Heart left ventricle (tissue), 16 donors: ENCODE measurements at regions not wholly inside any gene's neighbourhood (a gene's known extent, or its start where the extent isn't known, plus 50 kb on each side); places are given as distances from the start of the nearest gene placed in this dataset.
"Not testable (repeated sequence)": the region's sequence is repeated elsewhere in the genome, so short reads cannot be mapped to it uniquely, and the experiment has no call there.

ENCODE experiments used
- ATAC-seq, 4 donors: fragments of 200-7000 bp; cut with Tn5 transposase; one replicate each; pipeline ENCODE4 v1.9.1; 2020 to 2022; ENCODE audit warnings: moderate library complexity in 4 of 4, mild to moderate bottlenecking in 3 of 4, moderate number of reproducible peaks in 1 of 4
- DNase-seq, 5 donors: peaks; one replicate each; pipeline ENCODE4 v3.0.0-alpha.2; 2020
- H3K27ac ChIP-seq, 12 donors: fragments of 200-600 bp; sonication (generic) in 4 of 12; one replicate each; pipeline versions ENCODE4 v1.5.0 to v1.8.0; 2016 to 2022; ENCODE audit warnings: mild to moderate bottlenecking in 2 of 12
- H3K27me3 ChIP-seq, 9 donors: fragments of 200-600 bp; sonication (generic) in 2 of 9; one replicate each; pipeline versions ENCODE4 v1.5.1 to v1.8.0; 2016 to 2022; ENCODE audit warnings: mild to moderate bottlenecking in 3 of 9
- H3K36me3 ChIP-seq, 9 donors: fragments of 200-600 bp; sonication (generic) in 2 of 9; one replicate each; pipeline versions ENCODE4 v1.5.0 to v1.8.0; 2018 to 2022; ENCODE audit warnings: mild to moderate bottlenecking in 2 of 9
- H3K4me1 ChIP-seq, 12 donors: fragments of 200-600 bp; sonication (generic) in 4 of 12; one replicate each; pipeline versions ENCODE4 v1.5.0 to v1.8.0; 2016 to 2022; ENCODE audit warnings: mild to moderate bottlenecking in 3 of 12
- H3K4me3 ChIP-seq, 12 donors: fragments of 200-600 bp; sonication (generic) in 4 of 12; one replicate each; pipeline versions ENCODE4 v1.5.0 to v1.8.0; 2017 to 2022; ENCODE audit warnings: mild to moderate bottlenecking in 9 of 12, moderate library complexity in 4 of 12
- H3K9me3 ChIP-seq, 12 donors: fragments of 200-600 bp; sonication (generic) in 4 of 12; one replicate each; pipeline versions ENCODE4 v1.5.0 to v1.8.0; 2016 to 2022; ENCODE audit warnings: mild to moderate bottlenecking in 1 of 12
- CTCF ChIP-seq, 12 donors: fragments of 200-600 bp; sonication (generic) in 4 of 12; IDR thresholded peaks; one replicate each; pipeline versions ENCODE4 v1.5.0 to v1.8.0; 2018 to 2022; ENCODE audit warnings: antibody characterized with exemption in 12 of 12, mild to moderate bottlenecking in 5 of 12
- POLR2A ChIP-seq, 2 donors: fragments of 450-650 bp; IDR thresholded peaks; one replicate each; pipeline ENCODE4 v1.6.1; 2017; ENCODE audit warnings: antibody characterized with exemption in 2 of 2, mild to moderate bottlenecking in 2 of 2, moderate library complexity in 2 of 2
- WGBS, 4 donors: extraction: QIAGEN DNeasy Blood & Tissue Kit in 2 of 4; methylation state at CpG; one replicate each; pipeline versions ENCODE4 v1.1.5 to v1.1.7; 2013 to 2018; 5-methylcytosine and 5-hydroxymethylcytosine counted together
- intact Hi-C, 10 donors: fragments of 100-400 bp; cut with DNase I; formaldehyde crosslinking; loops; one replicate each; pipeline versions ENCODE4 v1.11.1 to v1.14.2; 2022
- donor health status: ischemic (EF 13 %, LVEDD 7.1; RV severe dilation, severe dysfunction).
- donor health status: healthy with polysubstance abuse.
- donor health status: DM: no; HTN: yes; CAD: no.
- donor health status: DM: no; HTN: no; CAD: no.
- donor health status: ischemic (EF 25% LVEDD 6.9; RV normal size, moderate dysfunction).
- donor health status: ischemic (EF 25% LVEDD 5.7; RV mildly dilated, moderate dysfunction).
- donor health status: healthy.
- donor health status: DM: yes; HTN: yes; CAD: no.
- donor health status: ischemic (EF 35%, LVEDD 5.7; RV mildly dilated, moderate dysfunction).
- donor health status: nonischemic (EF 11% LVEDD 7.7; RV severe dilation, severe dysfunction).
- donor health status: DM: yes; HTN: yes; CAD: no.
- donor health status: PGD.
- donor health status: ischemic (EF 29% LVEDD 5.4; RV normal size, mild dysfunction).
- donor health status: nonischemic (EF 23%, LVEDD 6.1; RV moderate dilation, normal function).

GRCh38 chr9:73050065-73050816 is 97.4 kb upstream of the ALDH1A1 start:
- Histone ChIP-seq H3K4me3 (no peak overlapping the region), H3K27me3 (no peaks in the 10 kb centered on the region), H3K27ac (peak overlapping the region in 1 of 12 donors; percentile 35), H3K4me1 (peaks cover 0 to 15% (median 4%) of the 10 kb centered on the region in 12 donors), H3K9me3 (no peaks in the 10 kb centered on the region), H3K36me3 (no peaks in the 10 kb centered on the region)
- no peak for ATAC-seq
- 53 to 70% (median 63%) methylated on average over 5 of the region's 5 CpGs for WGBS, 4 donors
- TF ChIP-seq POLR2A (IDR thresholded peaks at IDR 0.05) (no peak), CTCF (IDR thresholded peaks at IDR 0.05) (no peak)
- DNase-seq: no peak
- intact Hi-C loops: no loop called here

- Histone ChIP-seq H3K4me3 (no peak overlapping the region), H3K36me3 (no peaks in the 10 kb centered on the region), H3K4me1 (peaks cover 0 to 15% (median 4%) of the 10 kb centered on the region in 12 donors), H3K27me3 (no peaks in the 10 kb centered on the region), H3K9me3 (no peaks in the 10 kb centered on the region), H3K27ac (no peak overlapping the region)
- TF ChIP-seq CTCF (IDR thresholded peaks at IDR 0.05) (no peak), POLR2A (IDR thresholded peaks at IDR 0.05) (no peak)
- DNase-seq (no peak), ATAC-seq (no peak)
- intact Hi-C loops: no loop called here
Observed at GRCh38 chr9:73049280-73049679, 96.4 kb upstream of the ALDH1A1 start.

- ATAC-seq (no peak), DNase-seq (no peak)
- intact Hi-C loops: no loop called here
- Histone ChIP-seq H3K27me3 (no peaks in the 10 kb centered on the region), H3K4me1 (peaks cover 0 to 15% (median 4%) of the 10 kb centered on the region in 12 donors), H3K27ac (no peak overlapping the region), H3K4me3 (no peak overlapping the region), H3K36me3 (no peaks in the 10 kb centered on the region), H3K9me3 (no peaks in the 10 kb centered on the region)
- no peak for TF ChIP-seq POLR2A (IDR thresholded peaks at IDR 0.05)
- TF ChIP-seq CTCF (IDR thresholded peaks at IDR 0.05): no peak
- 77 to 88% (median 84%) methylated on average over 1 of the region's 1 CpG for WGBS, 4 donors
Observed at GRCh38 chr9:73046769-73047168, 93.9 kb upstream of the ALDH1A1 start.

GRCh38 chr9:73044776-73045175 is 91.9 kb upstream of the ALDH1A1 start:
- ATAC-seq, H3K4me1 ChIP-seq, H3K27me3 ChIP-seq, intact Hi-C loops, H3K9me3 ChIP-seq, H3K36me3 ChIP-seq, DNase-seq, H3K4me3 ChIP-seq, H3K27ac ChIP-seq: not testable (repeated sequence)
- WGBS, 4 donors: 84 to 93% (median 89%) methylated on average over 4 of the region's 4 CpGs

- 80 to 100% (median 86%) methylated on average over 1 of the region's 1 CpG for WGBS, 4 donors
- Histone ChIP-seq H3K4me1 (peaks cover 0 to 18% (median 6%) of the 10 kb centered on the region in 12 donors), H3K4me3 (no peak overlapping the region), H3K36me3 (no peaks in the 10 kb centered on the region), H3K27ac (no peak overlapping the region), H3K27me3 (no peaks in the 10 kb centered on the region), H3K9me3 (no peaks in the 10 kb centered on the region)
- TF ChIP-seq POLR2A (IDR thresholded peaks at IDR 0.05): no peak
- no peak for TF ChIP-seq CTCF (IDR thresholded peaks at IDR 0.05)
- DNase-seq (no peak), ATAC-seq (no peak)
- intact Hi-C loops: no loop called here
Observed at GRCh38 chr9:73042155-73042554, 89.3 kb upstream of the ALDH1A1 start.
